Heart right ventricle (tissue), 16 donors: ENCODE measurements at regions not wholly inside any gene's neighbourhood (a gene's known extent, or its start where the extent isn't known, plus 50 kb on each side); places are given as distances from the start of the nearest gene placed in this dataset.

Source experiments
- ATAC-seq, 8 donors: fragments of 200-7000 bp; cut with Tn5 transposase; one replicate each; pipeline ENCODE4 v1.9.1; 2020; ENCODE audit warnings: mild to moderate bottlenecking in 8 of 8, moderate library complexity in 8 of 8, moderate number of reproducible peaks in 1 of 8
- DNase-seq, 2 donors: peaks; one replicate each; pipeline ENCODE4 v3.0.0-alpha.2; 2020
- H3K27ac ChIP-seq, 10 donors: fragments of 200-600 bp; sonication (generic) in 2 of 10; one replicate each; pipeline versions ENCODE4 v1.5.0 to v1.8.0; 2020 to 2022; ENCODE audit warnings: mild to moderate bottlenecking in 3 of 10
- H3K27me3 ChIP-seq, 7 donors: fragments of 200-600 bp; one replicate each; pipeline ENCODE4 v1.8.0; 2021 to 2022; ENCODE audit warnings: mild to moderate bottlenecking in 2 of 7
- H3K36me3 ChIP-seq, 9 donors: fragments of 200-600 bp; sonication (generic) in 1 of 9; one replicate each; pipeline versions ENCODE4 v1.5.0 to v1.8.0; 2020 to 2022; ENCODE audit warnings: mild to moderate bottlenecking in 2 of 9
- H3K4me1 ChIP-seq, 9 donors: fragments of 200-600 bp; sonication (generic) in 1 of 9; one replicate each; pipeline versions ENCODE4 v1.5.0 to v1.8.0; 2020 to 2022; ENCODE audit warnings: mild to moderate bottlenecking in 4 of 9
- H3K4me3 ChIP-seq, 10 donors: fragments of 200-600 bp; sonication (generic) in 2 of 10; one replicate each; pipeline versions ENCODE4 v1.5.0 to v1.8.0; 2020 to 2022; ENCODE audit warnings: mild to moderate bottlenecking in 7 of 10, moderate library complexity in 2 of 10
- H3K9me3 ChIP-seq, 11 donors: fragments of 200-600 bp in 10 of 11; sonication (generic) in 2 of 11; one replicate each; pipeline versions ENCODE4 v1.5.0 to v1.8.0; 2013 to 2022; ENCODE audit warnings: mild to moderate bottlenecking in 2 of 11, control low read depth in 1 of 11, moderate library complexity in 1 of 11
- CTCF ChIP-seq, 9 donors: fragments of 200-600 bp; sonication (generic) in 2 of 9; IDR thresholded peaks; one replicate each; pipeline versions ENCODE4 v1.5.0 to v1.8.0; 2021 to 2022; ENCODE audit warnings: antibody characterized with exemption in 9 of 9, mild to moderate bottlenecking in 5 of 9, moderate library complexity in 1 of 9
- WGBS, 2 donors: extraction: QIAGEN DNeasy Blood & Tissue Kit; methylation state at CpG; one replicate each; pipeline ENCODE4 v1.1.7; 2013; ENCODE audit warnings: inconsistent platforms in 1 of 2; 5-methylcytosine and 5-hydroxymethylcytosine counted together
- intact Hi-C, 10 donors: fragments of 100-400 bp; cut with DNase I; formaldehyde crosslinking; loops; one replicate each; pipeline versions ENCODE4 v1.11.1 to v1.14.2; 2022
- donor health status: Arrhythmogenic right ventricular cardiomyopathy.
- donor health status: ischemic (EF 13 %, LVEDD 7.1; RV severe dilation, severe dysfunction).
- donor health status: healthy with polysubstance abuse.
- donor health status: DM: no; HTN: yes; CAD: no.
- donor health status: DM: no; HTN: no; CAD: no.
- donor health status: ischemic (EF 25% LVEDD 6.9; RV normal size, moderate dysfunction).
- donor health status: ischemic (EF 25% LVEDD 5.7; RV mildly dilated, moderate dysfunction).
- donor health status: healthy.
- donor health status: DM: yes; HTN: yes; CAD: no.
- donor health status: Ischemic cardiomyopathy.
- donor health status: ischemic (EF 35%, LVEDD 5.7; RV mildly dilated, moderate dysfunction).
- donor health status: nonischemic (EF 11% LVEDD 7.7; RV severe dilation, severe dysfunction).
- donor health status: DM: yes; HTN: yes; CAD: no.
- donor health status: PGD.
- donor health status: ischemic (EF 29% LVEDD 5.4; RV normal size, mild dysfunction).
- donor health status: nonischemic (EF 23%, LVEDD 6.1; RV moderate dilation, normal function).

GRCh38 chr10:121152033-121152432 is 300.9 kb downstream of the WDR11 start:
- ATAC-seq, result no peak
- H3K27ac ChIP-seq, result no peak overlapping the region
- H3K4me1 ChIP-seq, result no peaks in the 10 kb centered on the region
- H3K4me3 ChIP-seq, result no peak overlapping the region
- WGBS, 2 donors, result 56 to 67% methylated on average over 2 of the region's 2 CpGs
- no peak for TF ChIP-seq CTCF (IDR thresholded peaks at IDR 0.05)
- peaks cover 0 to 16% (median 0%) of the 10 kb centered on the region in 7 donors for H3K27me3 ChIP-seq
- intact Hi-C loops, result no loop called here
- H3K36me3 ChIP-seq, result no peaks in the 10 kb centered on the region
- no peak for DNase-seq
- peaks cover 0 to 6% (median 0%) of the 10 kb centered on the region in 11 donors for H3K9me3 ChIP-seq

- 94 to 97% methylated on average over 1 of the region's 1 CpG for WGBS, 2 donors
- TF ChIP-seq CTCF (IDR thresholded peaks at IDR 0.05), result no peak
- H3K27ac ChIP-seq, result no peak overlapping the region
- peaks cover 0 to 11% (median 0%) of the 10 kb centered on the region in 7 donors for H3K27me3 ChIP-seq
- H3K4me3 ChIP-seq, result no peak overlapping the region
- H3K4me1 ChIP-seq, result no peaks in the 10 kb centered on the region
- intact Hi-C loops, result no loop called here
- no peak for ATAC-seq
- peaks cover 0 to 14% (median 0%) of the 10 kb centered on the region in 11 donors for H3K9me3 ChIP-seq
- DNase-seq, result no peak
- no peaks in the 10 kb centered on the region for H3K36me3 ChIP-seq
Measured at GRCh38 chr10:121152935-121153334, 301.8 kb downstream of the WDR11 start.

- Histone ChIP-seq H3K27ac (no peak overlapping the region), H3K4me3 (no peak overlapping the region), H3K4me1 (no peaks in the 10 kb centered on the region), H3K27me3 (peaks cover 0 to under 1% (median 0%) of the 10 kb centered on the region in 7 donors), H3K36me3 (no peaks in the 10 kb centered on the region), H3K9me3 (peaks cover 0 to 14% (median 0%) of the 10 kb centered on the region in 11 donors)
- 77 to 84% methylated on average over 2 of the region's 2 CpGs for WGBS, 2 donors
- intact Hi-C loops, result no loop called here
- DNase-seq (no peak), ATAC-seq (no peak)
- no peak for TF ChIP-seq CTCF (IDR thresholded peaks at IDR 0.05)
Measured at GRCh38 chr10:121154310-121154709, 303.1 kb downstream of the WDR11 start.

- 27 to 39% methylated on average over 5 of the region's 5 CpGs for WGBS, 2 donors
- Histone ChIP-seq H3K4me1 (no peaks in the 10 kb centered on the region), H3K9me3 (peaks cover 0 to 14% (median 0%) of the 10 kb centered on the region in 11 donors), H3K27me3 (no peaks in the 10 kb centered on the region), H3K4me3 (no peak overlapping the region), H3K36me3 (no peaks in the 10 kb centered on the region), H3K27ac (no peak overlapping the region)
- ATAC-seq (no peak), DNase-seq (no peak)
- TF ChIP-seq CTCF (IDR thresholded peaks at IDR 0.05), result no peak
- intact Hi-C loops, result no loop called here
Measured at GRCh38 chr10:121154846-121155245, 303.7 kb downstream of the WDR11 start.
